ENCODE measurements at regions not wholly inside any gene's neighbourhood (a gene's known extent, or its start where the extent isn't known, plus 50 kb on each side); places are given as distances from the start of the nearest gene placed in this dataset.

DNA sequence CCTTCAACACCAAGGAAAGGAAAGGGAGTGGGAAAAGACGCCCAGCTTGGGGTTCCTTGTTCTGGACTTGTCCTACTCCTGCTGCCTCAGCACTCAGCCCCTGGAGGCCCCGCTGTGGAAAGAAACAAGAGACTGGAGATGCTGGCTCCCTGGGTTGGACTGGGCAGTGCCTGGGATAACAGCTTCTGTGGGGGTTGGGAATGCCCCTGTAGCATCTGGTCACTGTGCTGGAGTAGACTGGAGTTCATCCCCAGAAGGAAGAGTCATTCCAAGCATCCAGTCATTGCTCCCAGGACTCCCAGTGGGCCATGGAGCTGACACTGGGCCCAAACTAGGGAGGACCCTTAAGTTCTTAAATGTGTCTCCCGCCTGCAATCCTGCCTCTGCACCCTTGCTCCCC lies 129.3 kb upstream of the HAAO start:
- TF ChIP-seq, protein P1, sequence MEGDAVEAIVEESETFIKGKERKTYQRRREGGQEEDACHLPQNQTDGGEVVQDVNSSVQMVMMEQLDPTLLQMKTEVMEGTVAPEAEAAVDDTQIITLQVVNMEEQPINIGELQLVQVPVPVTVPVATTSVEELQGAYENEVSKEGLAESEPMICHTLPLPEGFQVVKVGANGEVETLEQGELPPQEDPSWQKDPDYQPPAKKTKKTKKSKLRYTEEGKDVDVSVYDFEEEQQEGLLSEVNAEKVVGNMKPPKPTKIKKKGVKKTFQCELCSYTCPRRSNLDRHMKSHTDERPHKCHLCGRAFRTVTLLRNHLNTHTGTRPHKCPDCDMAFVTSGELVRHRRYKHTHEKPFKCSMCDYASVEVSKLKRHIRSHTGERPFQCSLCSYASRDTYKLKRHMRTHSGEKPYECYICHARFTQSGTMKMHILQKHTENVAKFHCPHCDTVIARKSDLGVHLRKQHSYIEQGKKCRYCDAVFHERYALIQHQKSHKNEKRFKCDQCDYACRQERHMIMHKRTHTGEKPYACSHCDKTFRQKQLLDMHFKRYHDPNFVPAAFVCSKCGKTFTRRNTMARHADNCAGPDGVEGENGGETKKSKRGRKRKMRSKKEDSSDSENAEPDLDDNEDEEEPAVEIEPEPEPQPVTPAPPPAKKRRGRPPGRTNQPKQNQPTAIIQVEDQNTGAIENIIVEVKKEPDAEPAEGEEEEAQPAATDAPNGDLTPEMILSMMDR (IDR thresholded peaks at IDR 0.05; ENCODE audit: low read depth, low read length) = no peak
- POLR2A ChIA-PET = interaction anchor here (0.6 kb wide), 1 partner anchor 305 kb away, joined by 5 read pairs; the partner anchor contains the start of gene ZFP36L2
- Histone ChIP-seq H3K9me3 (ENCODE audit: control insufficient read depth, insufficient read depth, low read length) (no peaks in the 10 kb centered on the region), H3K27me3 (ENCODE audit: control insufficient read depth, insufficient read depth, low read length) (no peaks in the 10 kb centered on the region), H3K27ac (ENCODE audit: low read depth, low read length) (no peak overlapping the region), H3K4me3 (ENCODE audit: low read depth, low read length) (no peak overlapping the region)
- CTCF ChIA-PET = no interaction called here
- DNase-seq (ENCODE audit: low read depth, low spot score) = no peak

DNA sequence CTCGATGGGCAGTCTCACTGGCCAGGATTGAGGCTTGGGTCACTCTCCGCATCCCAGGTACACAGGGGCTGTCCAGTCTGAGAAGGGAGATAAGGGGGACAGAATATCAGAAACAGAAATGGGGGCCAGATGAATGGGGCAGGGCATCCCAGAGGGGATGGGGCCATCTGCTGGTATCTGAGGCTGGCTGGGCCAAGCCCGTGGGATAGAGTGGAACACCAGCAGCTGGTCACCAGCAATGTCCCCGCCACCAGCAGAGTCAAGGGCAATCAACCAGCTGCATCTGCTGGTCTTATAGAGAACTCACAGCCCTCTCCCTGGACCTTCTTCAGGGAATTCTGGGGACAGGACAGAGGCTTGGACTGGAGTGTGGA lies 128.8 kb upstream of the HAAO start:
- ChIA-PET POLR2A (interaction anchor here (0.6 kb wide), 1 partner anchor 305 kb away, joined by 5 read pairs; the partner anchor contains the start of gene ZFP36L2), CTCF (no interaction called here)
- TF ChIP-seq, protein P1 (IDR thresholded peaks at IDR 0.05; ENCODE audit: low read depth, low read length) = no peak
- no peak for DNase-seq (ENCODE audit: low read depth, low spot score)
- Histone ChIP-seq H3K4me3 (ENCODE audit: low read depth, low read length) (no peak overlapping the region), H3K27me3 (ENCODE audit: control insufficient read depth, insufficient read depth, low read length) (no peaks in the 10 kb centered on the region), H3K9me3 (ENCODE audit: control insufficient read depth, insufficient read depth, low read length) (no peaks in the 10 kb centered on the region), H3K27ac (ENCODE audit: low read depth, low read length) (no peak overlapping the region)

DNA sequence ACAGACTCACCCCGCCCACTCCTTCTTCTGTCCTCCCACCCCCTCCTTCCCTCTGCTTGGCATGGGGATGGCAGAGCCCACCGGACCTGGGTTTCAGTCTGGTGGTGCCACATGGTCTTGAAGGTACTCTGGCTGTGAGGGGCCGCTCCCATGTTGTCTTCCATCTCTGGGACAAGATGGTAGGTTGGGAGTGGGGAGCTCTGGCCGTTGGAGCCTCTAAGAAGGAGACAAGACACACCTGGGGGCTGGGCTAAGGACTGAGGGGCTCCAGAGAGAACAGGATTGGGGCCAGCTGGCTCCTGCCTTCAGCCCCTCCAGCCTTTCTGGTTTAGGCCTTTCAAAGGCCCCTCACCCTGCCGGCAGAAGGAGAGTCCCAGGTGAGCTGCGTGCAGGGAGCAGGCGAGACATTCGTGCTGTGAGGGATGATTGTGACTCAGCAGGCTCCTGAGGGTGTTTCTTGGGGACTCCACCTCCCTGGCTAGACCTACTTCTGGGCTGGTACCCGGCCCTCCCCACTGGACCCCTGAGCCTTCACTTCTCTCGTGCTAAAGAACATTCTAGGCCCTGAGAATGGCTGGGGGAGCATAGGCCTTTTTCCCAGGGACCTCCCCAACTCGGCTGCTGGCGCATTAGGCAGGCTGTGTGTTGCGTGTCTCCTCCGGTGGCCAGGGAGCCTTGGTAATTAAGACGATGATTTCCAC lies 128.2 kb upstream of the HAAO start:
- Histone ChIP-seq H3K4me3 (ENCODE audit: low read depth, low read length) (no peak overlapping the region), H3K27ac (ENCODE audit: low read depth, low read length) (no peak overlapping the region), H3K9me3 (ENCODE audit: control insufficient read depth, insufficient read depth, low read length) (no peaks in the 10 kb centered on the region), H3K27me3 (ENCODE audit: control insufficient read depth, insufficient read depth, low read length) (no peaks in the 10 kb centered on the region)
- CTCF ChIA-PET = no interaction called here
- POLR2A ChIA-PET = no interaction called here
- DNase-seq (ENCODE audit: low read depth, low spot score) = no peak
- TF ChIP-seq, protein P1 (IDR thresholded peaks at IDR 0.05; ENCODE audit: low read depth, low read length) = no peak

DNA sequence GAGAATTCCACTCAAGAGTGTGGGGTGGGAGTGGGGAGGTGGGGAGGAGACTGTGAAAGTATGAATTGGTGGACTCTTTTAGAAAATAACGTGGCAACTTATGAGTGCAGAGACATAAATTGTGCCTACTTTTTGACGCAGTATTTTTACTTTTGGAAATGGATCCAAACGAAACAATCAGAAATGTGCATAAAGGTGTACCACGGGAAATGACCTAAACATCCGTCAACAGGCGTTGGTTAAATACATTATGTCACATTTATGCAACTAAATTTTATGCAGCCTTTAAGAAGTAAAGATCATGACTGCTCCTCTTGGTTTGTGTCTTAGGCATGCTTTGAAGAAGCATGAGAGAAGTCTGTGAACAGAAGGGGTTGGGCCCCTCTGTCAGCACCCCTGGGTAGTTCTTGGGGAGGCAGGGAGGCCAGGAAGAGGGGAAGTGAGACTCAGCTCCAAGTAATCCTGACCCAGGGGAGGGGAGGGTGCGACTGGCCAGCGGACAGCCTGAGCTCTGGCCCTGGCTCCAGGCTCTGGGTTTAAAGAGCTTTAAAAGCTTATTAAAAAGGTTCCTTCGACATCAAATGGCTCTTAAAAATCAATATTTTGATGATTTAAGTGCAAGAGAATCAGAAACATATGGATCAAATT lies 126.4 kb upstream of the HAAO start:
- no peaks in the 10 kb centered on the region for H3K9me3 ChIP-seq (ENCODE audit: control insufficient read depth, insufficient read depth, low read length)
- H3K27ac ChIP-seq (ENCODE audit: low read depth, low read length) = no peak overlapping the region
- no peak overlapping the region for H3K4me3 ChIP-seq (ENCODE audit: low read depth, low read length)
- TF ChIP-seq, protein P1 (IDR thresholded peaks at IDR 0.05; ENCODE audit: low read depth, low read length) = no peak
- H3K27me3 ChIP-seq (ENCODE audit: control insufficient read depth, insufficient read depth, low read length) = no peaks in the 10 kb centered on the region
- DNase-seq (ENCODE audit: low read depth, low spot score) = no peak
- CTCF ChIA-PET = interaction anchor here (1.0 kb wide), 1 partner anchor 60 kb away, joined by 3 read pairs; no protein-coding TSS in a partner anchor
- POLR2A ChIA-PET = no interaction called here

DNA sequence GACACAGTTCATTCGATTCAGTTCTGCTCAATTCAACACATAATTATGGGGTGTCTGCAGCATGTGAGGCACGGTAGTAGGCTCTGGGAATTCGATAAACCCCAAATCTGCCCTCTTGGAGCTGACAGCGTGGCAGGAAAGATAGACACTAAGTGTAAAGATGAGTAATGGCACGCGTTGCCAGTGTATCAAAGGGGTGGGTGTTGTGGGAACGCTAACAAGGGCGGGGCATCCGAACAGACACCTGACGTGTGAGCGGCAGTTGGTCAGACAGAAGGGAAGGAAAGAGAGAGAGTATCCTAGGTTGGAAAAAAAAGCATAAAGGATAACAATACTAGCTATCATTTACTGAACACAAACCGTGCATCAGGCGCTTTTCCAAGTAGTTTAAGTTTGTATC lies 125.7 kb upstream of the HAAO start:
- H3K9me3 ChIP-seq (ENCODE audit: control insufficient read depth, insufficient read depth, low read length) = no peaks in the 10 kb centered on the region
- H3K27me3 ChIP-seq (ENCODE audit: control insufficient read depth, insufficient read depth, low read length) = no peaks in the 10 kb centered on the region
- no peak for DNase-seq (ENCODE audit: low read depth, low spot score)
- ChIA-PET CTCF (interaction anchor here (1.0 kb wide), 1 partner anchor 59 kb away, joined by 3 read pairs; no protein-coding TSS in a partner anchor), POLR2A (no interaction called here)
- TF ChIP-seq, protein P1 (IDR thresholded peaks at IDR 0.05; ENCODE audit: low read depth, low read length) = no peak
- no peak overlapping the region for H3K27ac ChIP-seq (ENCODE audit: low read depth, low read length)
- no peak overlapping the region for H3K4me3 ChIP-seq (ENCODE audit: low read depth, low read length)

All from AG04450 (cell line).